Body of pancreas (tissue), 4 donors: ENCODE measurements at regions not wholly inside any gene's neighbourhood (a gene's known extent, or its start where the extent isn't known, plus 50 kb on each side); places are given as distances from the start of the nearest gene placed in this dataset.

ENCODE experiments used
- CTCF ChIP-seq, 7 experiments: fragments of 450-650 bp in 4 of 7; fragments of 200-600 bp in 3 of 7; sonication (generic) in 3 of 7; IDR thresholded peaks; one replicate each; pipeline ENCODE4 v1.5.1; 2016 to 2019; ENCODE audit warnings: antibody characterized with exemption in 7 of 7
- POLR2A ChIP-seq, 3 donors: fragments of 450-650 bp; IDR thresholded peaks; one replicate each; pipeline ENCODE4 v1.6.1; 2016; ENCODE audit warnings: antibody characterized with exemption in 3 of 3, mild to moderate bottlenecking in 2 of 3

- TF ChIP-seq CTCF (IDR thresholded peaks at IDR 0.05) (no peak), POLR2A (IDR thresholded peaks at IDR 0.05) (no peak)
Observed at GRCh38 chr3:187930021-187930420, 184.8 kb upstream of the BCL6 start.
